ENCODE measurements at regions not wholly inside any gene's neighbourhood (a gene's known extent, or its start where the extent isn't known, plus 50 kb on each side); places are given as distances from the start of the nearest gene placed in this dataset.

DNA sequence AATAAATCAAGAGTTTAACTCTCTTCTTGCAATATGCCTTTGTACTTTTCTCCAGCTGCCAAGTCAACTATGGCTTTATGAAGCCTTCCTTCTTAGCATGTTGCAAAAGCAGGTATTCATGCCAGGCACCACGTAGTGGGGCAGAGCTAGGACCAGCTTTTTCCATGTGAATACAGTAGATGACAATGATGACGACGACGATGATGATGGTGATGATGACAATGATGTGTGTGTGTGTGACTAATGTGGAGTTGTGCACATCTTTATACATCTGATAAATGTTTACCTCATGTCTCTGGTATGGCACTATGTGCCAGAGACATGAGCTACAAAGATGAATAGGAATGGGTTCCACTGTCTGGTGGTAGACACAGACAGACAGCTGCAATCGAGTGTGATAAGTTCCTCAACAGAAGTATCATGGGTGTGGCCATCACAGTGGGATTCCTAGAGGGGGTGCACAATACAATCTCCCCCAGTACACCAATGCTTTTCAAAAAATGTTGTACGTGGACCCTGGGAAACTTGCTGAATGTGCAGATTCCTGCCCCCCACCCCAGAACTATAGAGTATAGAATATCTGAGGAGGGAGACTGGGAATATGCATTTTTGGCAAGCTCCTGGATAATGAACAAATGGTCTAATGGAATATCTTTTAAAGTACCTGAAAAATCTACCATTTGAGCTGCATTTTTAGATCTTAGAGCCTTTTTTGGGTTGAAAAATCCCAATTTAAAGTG, 183.4 kb downstream of the ABCC12 start:
- TF ChIP-seq, protein P1, sequence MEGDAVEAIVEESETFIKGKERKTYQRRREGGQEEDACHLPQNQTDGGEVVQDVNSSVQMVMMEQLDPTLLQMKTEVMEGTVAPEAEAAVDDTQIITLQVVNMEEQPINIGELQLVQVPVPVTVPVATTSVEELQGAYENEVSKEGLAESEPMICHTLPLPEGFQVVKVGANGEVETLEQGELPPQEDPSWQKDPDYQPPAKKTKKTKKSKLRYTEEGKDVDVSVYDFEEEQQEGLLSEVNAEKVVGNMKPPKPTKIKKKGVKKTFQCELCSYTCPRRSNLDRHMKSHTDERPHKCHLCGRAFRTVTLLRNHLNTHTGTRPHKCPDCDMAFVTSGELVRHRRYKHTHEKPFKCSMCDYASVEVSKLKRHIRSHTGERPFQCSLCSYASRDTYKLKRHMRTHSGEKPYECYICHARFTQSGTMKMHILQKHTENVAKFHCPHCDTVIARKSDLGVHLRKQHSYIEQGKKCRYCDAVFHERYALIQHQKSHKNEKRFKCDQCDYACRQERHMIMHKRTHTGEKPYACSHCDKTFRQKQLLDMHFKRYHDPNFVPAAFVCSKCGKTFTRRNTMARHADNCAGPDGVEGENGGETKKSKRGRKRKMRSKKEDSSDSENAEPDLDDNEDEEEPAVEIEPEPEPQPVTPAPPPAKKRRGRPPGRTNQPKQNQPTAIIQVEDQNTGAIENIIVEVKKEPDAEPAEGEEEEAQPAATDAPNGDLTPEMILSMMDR (conservative IDR thresholded peaks at IDR 0.05; ENCODE audit: low read length): no peak
- no peak for DNase-seq (ENCODE audit: low read depth)
- H3K4me3 ChIP-seq (ENCODE audit: low read length): no peak overlapping the region

DNA sequence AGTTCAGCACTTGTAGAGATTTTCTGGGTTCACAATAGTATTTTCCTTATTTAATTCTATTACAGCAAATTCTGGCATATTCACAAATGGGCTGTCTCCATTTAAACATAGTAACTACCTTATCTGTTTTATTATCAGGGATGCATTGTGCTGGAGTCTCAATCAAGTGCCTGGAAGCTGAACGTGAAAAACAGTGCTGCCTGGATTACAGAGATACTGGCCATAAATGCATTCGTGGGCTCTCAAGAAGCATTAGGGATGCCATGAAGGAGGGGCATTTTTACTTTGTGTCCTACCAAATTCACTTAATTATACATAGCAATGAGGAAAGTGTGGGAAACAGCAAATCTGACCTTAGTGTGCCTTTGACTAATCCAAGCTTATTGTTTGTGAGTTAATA, 184.6 kb downstream of the ABCC12 start:
- TF ChIP-seq, protein P1 (conservative IDR thresholded peaks at IDR 0.05; ENCODE audit: low read length): no peak
- no peak overlapping the region for H3K4me3 ChIP-seq (ENCODE audit: low read length)
- no peak for DNase-seq (ENCODE audit: low read depth)

DNA sequence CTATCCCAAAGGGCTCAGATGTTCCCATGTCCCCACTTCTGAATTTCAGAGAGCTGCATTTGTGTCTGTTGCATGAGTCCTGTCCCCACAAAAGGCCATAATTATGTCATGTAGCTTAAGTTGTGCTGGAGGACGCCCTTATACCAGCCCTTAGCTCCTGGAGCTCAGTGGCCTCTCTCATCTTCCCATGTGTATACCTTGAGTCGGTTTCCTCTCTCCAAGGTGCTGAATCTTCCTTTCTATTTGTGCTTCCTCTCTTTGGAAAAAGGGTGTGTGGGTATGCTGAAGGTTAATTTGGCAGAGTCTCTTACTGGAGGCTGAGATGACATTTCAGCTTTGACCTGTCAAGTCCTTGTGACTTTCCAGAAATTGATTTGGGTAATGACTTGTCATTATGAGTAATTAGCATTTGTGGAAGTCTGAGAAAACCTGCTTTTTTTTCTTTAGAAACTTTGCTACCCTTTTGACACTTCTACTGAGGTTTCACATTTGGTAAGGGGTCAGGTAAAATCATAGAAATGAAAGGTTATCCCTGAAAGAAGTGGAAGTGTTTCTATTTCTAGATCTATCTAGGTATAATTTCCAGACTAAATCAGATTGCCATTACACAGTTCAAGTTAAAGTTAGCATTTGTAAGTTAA, 185.4 kb downstream of the ABCC12 start:
- TF ChIP-seq, protein P1 (conservative IDR thresholded peaks at IDR 0.05; ENCODE audit: low read length): no peak
- no peak overlapping the region for H3K4me3 ChIP-seq (ENCODE audit: low read length)
- peak; percentile 25 for DNase-seq (ENCODE audit: low read depth)

GRCh38 chr16:47967374-47967773, 188.4 kb downstream of the ABCC12 start:
- no peak for DNase-seq (ENCODE audit: low read depth)
- TF ChIP-seq, protein P1 (conservative IDR thresholded peaks at IDR 0.05; ENCODE audit: low read length): no peak
- no peak overlapping the region for H3K4me3 ChIP-seq (ENCODE audit: low read length)

GRCh38 chr16:47966325-47966724, 189.5 kb downstream of the ABCC12 start:
- TF ChIP-seq, protein P1 (conservative IDR thresholded peaks at IDR 0.05; ENCODE audit: low read length): no peak
- no peak overlapping the region for H3K4me3 ChIP-seq (ENCODE audit: low read length)
- no peak for DNase-seq (ENCODE audit: low read depth)

DNA sequence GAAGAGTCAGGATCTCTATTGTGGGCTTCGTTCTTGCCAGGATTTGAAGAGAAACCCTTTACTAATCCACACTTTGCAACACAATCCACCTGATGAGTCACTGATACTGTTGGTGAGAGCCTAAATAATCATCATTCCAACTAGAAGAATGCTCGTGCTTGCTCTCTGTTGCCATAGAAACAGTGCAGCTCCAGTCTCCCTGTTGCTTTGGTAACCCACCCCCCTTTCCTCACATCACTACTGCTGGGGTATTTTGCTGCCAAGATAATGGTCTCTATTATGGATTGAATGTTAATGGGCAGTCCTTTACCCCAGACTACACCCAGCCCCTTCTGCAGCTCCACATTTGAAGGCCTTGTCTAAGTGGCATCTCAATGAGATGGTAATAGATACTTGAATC, 190.4 kb downstream of the ABCC12 start:
- peak; percentile 16 for DNase-seq (ENCODE audit: low read depth)
- H3K4me3 ChIP-seq (ENCODE audit: low read length): no peak overlapping the region
- TF ChIP-seq, protein P1 (conservative IDR thresholded peaks at IDR 0.05; ENCODE audit: low read length): no peak

DNA sequence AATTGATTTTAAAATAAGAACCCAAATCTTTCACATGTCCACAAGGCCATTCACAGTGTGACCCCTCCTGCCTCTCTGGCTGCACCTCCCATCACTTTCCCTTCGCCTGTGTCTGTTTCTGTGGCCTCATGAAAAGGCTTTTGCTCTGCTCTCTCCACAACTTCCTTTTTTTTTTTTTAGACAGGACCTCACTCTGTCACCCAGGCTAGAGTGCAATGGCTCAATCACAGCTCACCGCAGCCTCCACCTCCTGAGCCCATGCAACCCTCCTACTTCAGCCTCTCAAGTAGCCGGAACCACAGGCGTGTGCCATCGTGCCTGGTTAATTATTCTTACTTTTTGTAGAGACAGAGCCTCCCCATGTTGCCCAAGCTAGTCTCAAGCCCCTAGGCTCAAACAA, 197.1 kb downstream of the ABCC12 start:
- no peak overlapping the region for H3K4me3 ChIP-seq (ENCODE audit: low read length)
- TF ChIP-seq, protein P1 (conservative IDR thresholded peaks at IDR 0.05; ENCODE audit: low read length): no peak
- no peak for DNase-seq (ENCODE audit: low read depth)

All from AG10803 (cell line).